ENCODE measurements at regions not wholly inside any gene's neighbourhood (a gene's known extent, or its start where the extent isn't known, plus 50 kb on each side); places are given as distances from the start of the nearest gene placed in this dataset.
"Not testable (repeated sequence)": the region's sequence is repeated elsewhere in the genome, so short reads cannot be mapped to it uniquely, and the experiment has no call there.

- Histone ChIP-seq H3K4me1 (no peaks in the 10 kb centered on the region), H3K9me3 (no peaks in the 10 kb centered on the region), H3K4me3 (no peak overlapping the region), H3K27ac (no peak overlapping the region), H3K36me3 (no peaks in the 10 kb centered on the region), H3K27me3 (ENCODE audit: low read depth) (no peaks in the 10 kb centered on the region)
- ATAC-seq, result no peak
- intact Hi-C loops (cut with DNase I), result no loop called here
- TF ChIP-seq CTCF (IDR thresholded peaks at IDR 0.05), result no peak
- DNase-seq, result no peak
These were observed 177.8 kb upstream of the GIMD1 start for GRCh38 chr4:106546370-106546769.

GRCh38 chr4:106542609-106543008 is 174.0 kb upstream of the GIMD1 start:
- H3K36me3 ChIP-seq, H3K4me3 ChIP-seq: not testable (repeated sequence)

GRCh38 chr4:106541253-106541652 is 172.7 kb upstream of the GIMD1 start:
- no peaks in the 10 kb centered on the region for H3K36me3 ChIP-seq
- TF ChIP-seq CTCF (IDR thresholded peaks at IDR 0.05), result no peak
- H3K4me1 ChIP-seq, result no peaks in the 10 kb centered on the region
- H3K4me3 ChIP-seq, result no peak overlapping the region
- no peak overlapping the region for H3K27ac ChIP-seq
- intact Hi-C loops (cut with DNase I), result no loop called here
- no peaks in the 10 kb centered on the region for H3K27me3 ChIP-seq (ENCODE audit: low read depth)
- no peaks in the 10 kb centered on the region for H3K9me3 ChIP-seq
- DNase-seq, result no peak
- no peak for ATAC-seq

More at GRCh38 chr4:106542609-106543008, 174.0 kb upstream of the GIMD1 start:
- H3K9me3 ChIP-seq; H3K4me1 ChIP-seq; intact Hi-C loops (cut with DNase I); DNase-seq; H3K27me3 ChIP-seq (ENCODE audit: low read depth); ATAC-seq; H3K27ac ChIP-seq: not testable (repeated sequence)

GRCh38 chr4:106530821-106531220 is 162.2 kb upstream of the GIMD1 start:
- no peak for ATAC-seq
- DNase-seq, result no peak
- no peak for TF ChIP-seq CTCF (IDR thresholded peaks at IDR 0.05)
- Histone ChIP-seq H3K4me1 (no peaks in the 10 kb centered on the region), H3K27me3 (ENCODE audit: low read depth) (no peaks in the 10 kb centered on the region), H3K9me3 (no peaks in the 10 kb centered on the region), H3K4me3 (no peak overlapping the region), H3K27ac (no peak overlapping the region), H3K36me3 (no peaks in the 10 kb centered on the region)
- intact Hi-C loops (cut with DNase I), result no loop called here

GRCh38 chr4:106530024-106530361 is 161.4 kb upstream of the GIMD1 start:
- no peaks in the 10 kb centered on the region for H3K27me3 ChIP-seq (ENCODE audit: low read depth)
- no peak for ATAC-seq
- no peaks in the 10 kb centered on the region for H3K4me1 ChIP-seq
- no peaks in the 10 kb centered on the region for H3K36me3 ChIP-seq
- no peak for TF ChIP-seq CTCF (IDR thresholded peaks at IDR 0.05)
- H3K9me3 ChIP-seq, result no peaks in the 10 kb centered on the region
- DNase-seq, result no peak
- intact Hi-C loops (cut with DNase I), result no loop called here
- no peak overlapping the region for H3K4me3 ChIP-seq
- no peak overlapping the region for H3K27ac ChIP-seq

GRCh38 chr4:106529348-106530023 is 160.9 kb upstream of the GIMD1 start:
- H3K4me3 ChIP-seq, result no peak overlapping the region
- H3K4me1 ChIP-seq, result no peaks in the 10 kb centered on the region
- H3K9me3 ChIP-seq, result no peaks in the 10 kb centered on the region
- no peak for ATAC-seq
- H3K27ac ChIP-seq, result no peak overlapping the region
- no peak for TF ChIP-seq CTCF (IDR thresholded peaks at IDR 0.05)
- no peak for DNase-seq
- H3K27me3 ChIP-seq (ENCODE audit: low read depth), result no peaks in the 10 kb centered on the region
- intact Hi-C loops (cut with DNase I), result no loop called here
- no peaks in the 10 kb centered on the region for H3K36me3 ChIP-seq
